GM12872 (cell line): ENCODE measurements at regions not wholly inside any gene's neighbourhood (a gene's known extent, or its start where the extent isn't known, plus 50 kb on each side); places are given as distances from the start of the nearest gene placed in this dataset.

Source experiments
- TF ChIP-seq, protein P1 (sequence below): IDR thresholded peaks from 3 replicates; pipeline ENCODE4 v1.5.1; 2011; ENCODE audit warnings: low read depth, mild to moderate bottlenecking, low read length, moderate library complexity; ENCODE audit not compliant: insufficient read depth

DNA sequence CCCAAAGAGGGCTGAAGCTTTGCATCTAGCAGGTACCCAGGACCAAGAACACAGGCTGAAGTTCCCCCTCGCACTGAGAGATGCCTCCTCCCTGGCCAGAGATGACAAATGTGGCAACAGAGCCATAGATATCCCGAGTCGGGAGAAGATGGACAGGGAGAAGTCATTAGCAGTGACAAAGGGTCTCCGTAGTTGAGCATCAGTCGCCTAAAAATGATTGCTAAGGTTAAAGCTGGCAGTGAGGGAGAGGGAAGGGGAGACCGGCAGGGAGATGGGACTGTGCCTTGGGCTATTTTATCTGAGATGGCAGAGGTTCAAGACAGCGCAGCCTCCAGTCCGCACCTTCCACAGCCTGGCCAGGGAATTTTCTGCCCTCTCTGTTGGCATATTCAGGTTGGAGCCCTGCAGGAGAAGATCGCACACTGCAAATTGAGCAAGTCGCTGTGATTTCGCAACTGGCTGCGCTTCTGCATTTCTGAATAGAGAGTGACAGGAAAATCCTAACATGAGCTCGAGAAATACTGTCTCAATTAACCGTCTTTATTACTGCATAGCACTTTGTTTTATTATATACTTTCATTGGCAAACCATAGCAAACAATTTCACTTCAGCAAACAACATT, 238.9 kb upstream of the GPR26 start:
- TF ChIP-seq, protein P1, sequence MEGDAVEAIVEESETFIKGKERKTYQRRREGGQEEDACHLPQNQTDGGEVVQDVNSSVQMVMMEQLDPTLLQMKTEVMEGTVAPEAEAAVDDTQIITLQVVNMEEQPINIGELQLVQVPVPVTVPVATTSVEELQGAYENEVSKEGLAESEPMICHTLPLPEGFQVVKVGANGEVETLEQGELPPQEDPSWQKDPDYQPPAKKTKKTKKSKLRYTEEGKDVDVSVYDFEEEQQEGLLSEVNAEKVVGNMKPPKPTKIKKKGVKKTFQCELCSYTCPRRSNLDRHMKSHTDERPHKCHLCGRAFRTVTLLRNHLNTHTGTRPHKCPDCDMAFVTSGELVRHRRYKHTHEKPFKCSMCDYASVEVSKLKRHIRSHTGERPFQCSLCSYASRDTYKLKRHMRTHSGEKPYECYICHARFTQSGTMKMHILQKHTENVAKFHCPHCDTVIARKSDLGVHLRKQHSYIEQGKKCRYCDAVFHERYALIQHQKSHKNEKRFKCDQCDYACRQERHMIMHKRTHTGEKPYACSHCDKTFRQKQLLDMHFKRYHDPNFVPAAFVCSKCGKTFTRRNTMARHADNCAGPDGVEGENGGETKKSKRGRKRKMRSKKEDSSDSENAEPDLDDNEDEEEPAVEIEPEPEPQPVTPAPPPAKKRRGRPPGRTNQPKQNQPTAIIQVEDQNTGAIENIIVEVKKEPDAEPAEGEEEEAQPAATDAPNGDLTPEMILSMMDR = no peak

DNA sequence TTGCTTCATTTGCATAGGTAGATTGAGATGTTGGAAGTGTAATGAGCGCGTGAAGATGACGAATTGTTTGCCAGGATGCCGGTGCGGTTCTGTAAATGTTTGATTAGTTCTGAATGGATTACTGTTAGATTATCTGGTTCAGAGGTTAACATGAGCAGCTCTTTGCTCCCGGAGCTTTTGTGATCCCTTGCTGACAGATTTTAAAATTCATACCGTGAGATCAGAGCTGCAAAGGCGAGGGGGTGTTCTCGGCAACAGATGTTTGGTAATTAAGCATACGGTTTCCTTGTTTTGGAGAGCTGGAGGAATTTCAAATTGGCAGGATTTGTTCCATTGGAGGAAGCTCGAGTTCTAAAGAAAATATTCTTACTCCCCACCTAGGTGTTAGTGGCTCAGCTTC, 237.8 kb upstream of the GPR26 start:
- TF ChIP-seq, protein P1 = no peak

DNA sequence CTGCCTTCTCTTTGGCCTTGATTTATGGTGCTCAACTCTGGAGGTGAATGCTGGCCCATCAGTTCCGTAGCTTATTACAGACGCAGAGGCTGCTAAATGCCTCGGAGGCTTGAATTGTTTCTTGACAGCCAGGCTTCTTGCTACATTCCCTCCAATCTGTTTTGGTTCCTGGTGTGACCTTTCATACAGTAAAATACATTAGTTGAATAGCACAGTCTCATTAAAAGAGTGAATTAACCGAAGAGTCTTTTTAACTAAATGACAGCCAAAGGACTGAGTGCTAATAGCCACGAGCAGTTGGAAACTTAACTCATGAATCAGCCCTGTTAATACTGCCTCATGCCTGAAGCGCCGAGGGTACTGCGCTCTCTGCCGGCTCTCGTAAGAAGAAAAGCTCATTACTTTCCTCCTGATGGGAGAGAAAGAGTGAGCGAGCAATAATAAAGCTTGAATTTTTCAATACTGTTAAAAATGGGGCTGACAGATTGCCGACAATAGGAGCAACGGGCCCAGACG, 236.4 kb upstream of the GPR26 start:
- TF ChIP-seq, protein P1 = no peak

DNA sequence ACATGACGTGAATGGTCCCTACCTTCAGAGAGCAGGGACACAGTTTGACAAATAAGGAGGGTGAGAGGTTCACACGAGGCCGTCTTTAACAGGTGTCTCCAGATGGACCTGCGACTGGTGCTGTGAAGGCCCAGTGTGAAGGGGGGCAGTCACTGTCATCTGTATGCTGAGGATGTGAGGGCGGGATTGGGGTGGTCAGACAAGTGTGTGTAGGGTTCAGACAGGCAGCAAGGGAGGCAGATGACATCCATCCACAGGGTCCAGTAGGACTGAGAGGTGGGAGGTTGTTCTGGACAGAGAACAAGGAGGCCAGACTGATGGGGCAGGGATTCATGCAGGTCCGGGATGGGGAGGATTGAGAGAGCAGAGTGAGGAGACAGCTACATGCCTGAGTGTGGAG, 232.6 kb upstream of the GPR26 start:
- TF ChIP-seq, protein P1 = no peak

- TF ChIP-seq, protein P1 = no peak
Observed at GRCh38 chr10:123434435-123435039, 231.6 kb upstream of the GPR26 start.

DNA sequence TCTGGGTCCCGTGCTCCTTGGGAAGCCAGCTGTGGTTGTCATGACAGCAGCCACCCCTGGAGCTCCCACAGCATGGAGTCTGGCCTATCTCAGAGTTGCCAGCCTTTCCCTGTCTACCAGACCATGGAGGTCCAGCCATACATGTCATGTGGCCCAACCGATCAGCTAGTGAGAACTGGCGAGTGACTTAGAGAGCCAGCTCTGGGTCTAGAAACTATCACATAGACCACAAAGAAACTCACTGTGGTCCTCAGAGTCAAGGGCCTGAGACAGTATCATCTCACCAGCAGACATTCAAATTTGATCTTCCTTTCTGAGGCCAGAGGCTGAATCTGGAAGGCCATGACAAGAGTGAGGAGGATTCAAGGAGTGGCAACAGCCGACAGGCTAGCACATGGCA, 223.3 kb upstream of the GPR26 start:
- TF ChIP-seq, protein P1 = no peak

- TF ChIP-seq, protein P1 = no peak
Observed at GRCh38 chr10:123443924-123444323, 222.2 kb upstream of the GPR26 start.
